GM12878 (cell line): ENCODE measurements at regions not wholly inside any gene's neighbourhood (a gene's known extent, or its start where the extent isn't known, plus 50 kb on each side); places are given as distances from the start of the nearest gene placed in this dataset.

Experiments used
- CREM ChIP-seq: IDR thresholded peaks from 2 replicates; pipeline ENCODE4 v1.6.1; 2014; ENCODE audit warnings: antibody characterized with exemption, low read depth
- DPF2 ChIP-seq: fragments of 450-650 bp; IDR thresholded peaks from 2 replicates; pipeline ENCODE4 v1.6.1; 2017; ENCODE audit warnings: mild to moderate bottlenecking
- EP300 ChIP-seq, 2 experiments: fragments of 150-350 bp in 1 of 2; IDR thresholded peaks; 2 replicates each; pipeline ENCODE4 v1.6.1; 2011 to 2012; ENCODE audit warnings: low read depth in 2 of 2, low read length in 2 of 2, borderline replicate concordance in 1 of 2, improper control_type of control experiment in 1 of 2, inconsistent platforms in 1 of 2; ENCODE audit not compliant: control insufficient read depth in 1 of 2
- JUND ChIP-seq: IDR thresholded peaks from 2 replicates; pipeline ENCODE4 v1.6.1; 2012; ENCODE audit warnings: low read depth, mild to moderate bottlenecking, low read length, improper control_type of control experiment, moderate library complexity
- POLR2AphosphoS5 ChIP-seq: IDR thresholded peaks from 2 replicates; pipeline ENCODE4 v1.6.1; 2011; ENCODE audit warnings: mild to moderate bottlenecking, low read length, inconsistent platforms
- ZNF622 ChIP-seq: fragments of 450-650 bp; IDR thresholded peaks from 2 replicates; pipeline ENCODE4 v1.6.1; 2017; ENCODE audit warnings: mild to moderate bottlenecking, inconsistent platforms
- TF ChIP-seq, protein P1 (sequence below), 3 experiments: IDR thresholded peaks in 2 of 3; conservative IDR thresholded peaks in 1 of 3; 2 replicates each; pipeline ENCODE4 v1.5.1; 2011; ENCODE audit warnings: low read depth in 3 of 3, low read length in 3 of 3, mild to moderate bottlenecking in 3 of 3, control low read depth in 2 of 3, moderate library complexity in 2 of 3, inconsistent platforms in 1 of 3, mixed read lengths in 1 of 3; ENCODE audit not compliant: control insufficient read depth in 2 of 3, insufficient read depth in 1 of 3; ENCODE audit errors: extremely low read depth in 1 of 3

DNA sequence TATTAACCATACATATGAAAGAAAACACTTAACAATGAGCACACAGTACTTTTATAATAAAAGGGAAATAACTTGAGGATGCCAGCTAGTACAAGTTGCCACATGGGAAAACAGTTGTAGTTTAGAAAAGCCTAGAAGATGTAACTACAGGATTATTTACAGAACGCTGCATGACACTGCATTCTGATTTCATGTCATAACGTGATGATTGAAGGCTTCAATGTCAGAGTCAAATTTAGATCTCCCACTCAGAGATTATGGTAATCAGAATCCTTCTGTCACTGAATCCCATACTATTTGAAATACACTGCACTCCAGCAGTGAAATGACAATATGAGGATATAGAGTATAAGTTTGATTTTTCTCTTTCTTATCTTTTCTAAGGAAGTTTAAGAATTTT, 253.9 kb upstream of the LRRN1 start:
- no peak for TF ChIP-seq POLR2AphosphoS5
- TF ChIP-seq ZNF622, result no peak
- TF ChIP-seq, protein P1, sequence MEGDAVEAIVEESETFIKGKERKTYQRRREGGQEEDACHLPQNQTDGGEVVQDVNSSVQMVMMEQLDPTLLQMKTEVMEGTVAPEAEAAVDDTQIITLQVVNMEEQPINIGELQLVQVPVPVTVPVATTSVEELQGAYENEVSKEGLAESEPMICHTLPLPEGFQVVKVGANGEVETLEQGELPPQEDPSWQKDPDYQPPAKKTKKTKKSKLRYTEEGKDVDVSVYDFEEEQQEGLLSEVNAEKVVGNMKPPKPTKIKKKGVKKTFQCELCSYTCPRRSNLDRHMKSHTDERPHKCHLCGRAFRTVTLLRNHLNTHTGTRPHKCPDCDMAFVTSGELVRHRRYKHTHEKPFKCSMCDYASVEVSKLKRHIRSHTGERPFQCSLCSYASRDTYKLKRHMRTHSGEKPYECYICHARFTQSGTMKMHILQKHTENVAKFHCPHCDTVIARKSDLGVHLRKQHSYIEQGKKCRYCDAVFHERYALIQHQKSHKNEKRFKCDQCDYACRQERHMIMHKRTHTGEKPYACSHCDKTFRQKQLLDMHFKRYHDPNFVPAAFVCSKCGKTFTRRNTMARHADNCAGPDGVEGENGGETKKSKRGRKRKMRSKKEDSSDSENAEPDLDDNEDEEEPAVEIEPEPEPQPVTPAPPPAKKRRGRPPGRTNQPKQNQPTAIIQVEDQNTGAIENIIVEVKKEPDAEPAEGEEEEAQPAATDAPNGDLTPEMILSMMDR (IDR thresholded peaks at IDR 0.05 in 2 of 3, conservative IDR thresholded peaks at IDR 0.05 in 1 of 3; ENCODE audit: control insufficient read depth in 2 of 3, extremely low read depth in 1 of 3, insufficient read depth in 1 of 3, low read depth in 3 of 3, low read length in 3 of 3), result no peak
- TF ChIP-seq DPF2, result no peak
- TF ChIP-seq JUND, result no peak
- no peak for TF ChIP-seq CREM
- TF ChIP-seq EP300 (IDR thresholded peaks at IDR 0.05; ENCODE audit: borderline replicate concordance in 1 of 2, control insufficient read depth in 1 of 2, low read depth in 2 of 2, low read length in 2 of 2), result no peak
